C4-2B (cell line): ENCODE measurements at regions not wholly inside any gene's neighbourhood (a gene's known extent, or its start where the extent isn't known, plus 50 kb on each side); places are given as distances from the start of the nearest gene placed in this dataset.
"Not testable (repeated sequence)": the region's sequence is repeated elsewhere in the genome, so short reads cannot be mapped to it uniquely, and the experiment has no call there.

Experiments
- H3K27ac ChIP-seq: fragments of 450-650 bp; 2 replicates; pipeline ENCODE4 v1.5.1; 2017
- CTCF ChIP-seq: fragments of 450-650 bp; conservative IDR thresholded peaks from 2 replicates; pipeline ENCODE4 v1.5.1; 2017; ENCODE audit warnings: mild to moderate bottlenecking
- ZFX ChIP-seq: fragments of 450-650 bp; IDR thresholded peaks from 2 replicates; pipeline ENCODE4 v1.6.1; 2017

DNA sequence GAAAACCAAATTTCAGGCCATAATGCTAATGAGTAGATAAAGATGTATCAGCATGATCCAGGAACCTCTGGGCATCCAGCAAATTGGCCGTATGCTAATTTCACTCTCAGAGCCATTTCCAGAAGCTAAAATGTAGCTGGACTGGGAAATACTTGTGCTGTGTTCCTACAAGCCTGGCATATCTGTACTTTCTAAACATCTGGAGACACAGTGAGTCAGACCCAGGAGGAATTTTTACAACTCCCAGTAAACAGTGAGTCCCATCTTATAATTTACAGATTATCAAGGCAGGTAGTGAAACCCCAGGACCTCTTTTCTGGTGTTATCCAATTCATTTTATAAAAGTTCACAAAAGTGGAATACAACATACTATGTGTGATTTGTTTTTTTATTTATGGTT lies 683.0 kb upstream of the ADGRB3 start:
- TF ChIP-seq CTCF (no peak), ZFX (no peak)
- no peak overlapping the region for H3K27ac ChIP-seq

GRCh38 chr6:67947762-67948161 lies 687.3 kb upstream of the ADGRB3 start:
- H3K27ac ChIP-seq, result not testable (repeated sequence)

- no peak overlapping the region for H3K27ac ChIP-seq
- no peak for TF ChIP-seq CTCF
- no peak for TF ChIP-seq ZFX
These were observed 699.1 kb upstream of the ADGRB3 start for GRCh38 chr6:67935976-67936477.

DNA sequence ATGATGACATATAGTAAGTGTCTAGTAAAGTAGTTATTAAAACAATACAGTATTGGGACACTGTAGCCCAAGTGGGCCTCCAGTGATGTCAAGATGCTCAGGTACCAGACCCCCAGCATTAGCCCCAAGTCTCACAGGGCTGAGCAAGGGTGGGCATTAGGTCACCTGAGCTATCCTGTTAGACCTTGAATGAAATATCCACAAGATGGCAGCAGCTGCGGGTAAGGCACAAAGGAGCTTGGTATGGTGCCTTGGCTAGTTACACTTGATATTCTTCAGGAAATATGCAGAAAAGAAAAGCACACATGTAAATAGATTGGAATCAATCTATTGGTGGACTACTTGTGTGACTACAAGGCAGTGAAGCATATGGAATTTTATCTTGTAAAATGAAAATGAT lies 701.8 kb upstream of the ADGRB3 start:
- H3K27ac ChIP-seq, result no peak overlapping the region
- no peak for TF ChIP-seq ZFX
- TF ChIP-seq CTCF, result peak; percentile 40

- not testable (repeated sequence) for H3K27ac ChIP-seq
These were observed 712.5 kb upstream of the ADGRB3 start for GRCh38 chr6:67922588-67922987.

- not testable (repeated sequence) for H3K27ac ChIP-seq
These were observed 715.0 kb upstream of the ADGRB3 start for GRCh38 chr6:67920040-67920439.

GRCh38 chr6:67916399-67916798 lies 718.7 kb upstream of the ADGRB3 start:
- TF ChIP-seq CTCF, result no peak
- no peak for TF ChIP-seq ZFX
- no peak overlapping the region for H3K27ac ChIP-seq

GRCh38 chr6:67914419-67914818 lies 720.7 kb upstream of the ADGRB3 start:
- TF ChIP-seq ZFX (no peak), CTCF (no peak)
- no peak overlapping the region for H3K27ac ChIP-seq

GRCh38 chr6:67909354-67909753 lies 725.7 kb upstream of the ADGRB3 start:
- TF ChIP-seq ZFX, result no peak
- TF ChIP-seq CTCF, result no peak
- H3K27ac ChIP-seq, result no peak overlapping the region
